Testis (tissue), 2 donors: ENCODE measurements at regions not wholly inside any gene's neighbourhood (a gene's known extent, or its start where the extent isn't known, plus 50 kb on each side); places are given as distances from the start of the nearest gene placed in this dataset.

Experiments used
- DNase-seq: peaks from one replicate; pipeline ENCODE4 v3.0.0-alpha.2; 2019
- H3K27ac ChIP-seq, 2 donors: fragments of 200-600 bp; sonication (generic); one replicate each; pipeline ENCODE4 v1.5.1; 2019
- H3K27me3 ChIP-seq: fragments of 200-600 bp; sonication (generic); one replicate; pipeline ENCODE4 v1.5.1; 2019
- H3K36me3 ChIP-seq: fragments of 200-600 bp; sonication (generic); one replicate; pipeline ENCODE4 v1.5.1; 2017; ENCODE audit warnings: low read depth; ENCODE audit errors: missing control alignments
- H3K4me1 ChIP-seq: fragments of 200-600 bp; sonication (generic); one replicate; pipeline ENCODE4 v1.5.1; 2019
- H3K4me3 ChIP-seq, 2 donors: fragments of 200-600 bp; sonication (generic); one replicate each; pipeline ENCODE4 v1.5.1; 2017 to 2019
- H3K9me3 ChIP-seq: fragments of 200-600 bp; sonication (generic); one replicate; pipeline ENCODE4 v1.5.1; 2017
- POLR2A ChIP-seq: fragments of 450-650 bp; IDR thresholded peaks from one replicate; pipeline ENCODE4 v1.6.1; 2017; ENCODE audit warnings: antibody characterized with exemption, mild to moderate bottlenecking, moderate library complexity
- WGBS, 2 donors: methylation state at CpG; one replicate each; pipeline ENCODE4 v1.1.5; 2018; 5-methylcytosine and 5-hydroxymethylcytosine counted together
- intact Hi-C: fragments of 100-400 bp; cut with DNase I; formaldehyde crosslinking; loops from one replicate; pipeline ENCODE4 v1.15.1; 2023; ENCODE audit warnings: low total_unique reads
- TF ChIP-seq, protein P1 (sequence below), 3 experiments: fragments of 450-650 bp in 2 of 3; fragments of 200-600 bp in 1 of 3; sonication (generic) in 1 of 3; IDR thresholded peaks; one replicate each; pipeline ENCODE4 v1.5.1; 2016 to 2019; ENCODE audit warnings: antibody characterized with exemption in 3 of 3, mild to moderate bottlenecking in 2 of 3, moderate library complexity in 1 of 3

DNA sequence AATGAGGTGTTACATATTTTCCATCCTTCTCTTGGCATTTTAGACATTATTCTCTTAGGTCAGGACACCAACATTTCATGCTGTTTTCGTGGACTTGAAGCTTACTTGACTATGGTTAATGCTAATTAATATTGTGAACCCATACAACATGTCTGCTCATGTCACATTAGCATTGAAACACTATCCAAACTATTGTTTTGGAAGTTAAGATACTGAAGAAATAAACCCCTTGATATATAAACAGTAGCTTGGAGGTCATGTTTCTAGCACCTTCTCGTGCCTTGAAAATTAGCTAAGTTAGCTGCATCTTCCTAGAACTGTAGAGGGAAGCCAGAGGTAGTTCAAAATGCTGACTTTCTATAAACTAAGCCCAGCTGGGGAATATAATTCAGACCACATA, 288.8 kb downstream of the LTN1 start:
- Histone ChIP-seq H3K27ac (no peak overlapping the region), H3K36me3 (no peaks in the 10 kb centered on the region), H3K27me3 (no peaks in the 10 kb centered on the region), H3K9me3 (no peaks in the 10 kb centered on the region), H3K4me1 (no peaks in the 10 kb centered on the region), H3K4me3 (no peak overlapping the region)
- intact Hi-C loops: no loop called here
- no peak for DNase-seq
- TF ChIP-seq, protein P1, sequence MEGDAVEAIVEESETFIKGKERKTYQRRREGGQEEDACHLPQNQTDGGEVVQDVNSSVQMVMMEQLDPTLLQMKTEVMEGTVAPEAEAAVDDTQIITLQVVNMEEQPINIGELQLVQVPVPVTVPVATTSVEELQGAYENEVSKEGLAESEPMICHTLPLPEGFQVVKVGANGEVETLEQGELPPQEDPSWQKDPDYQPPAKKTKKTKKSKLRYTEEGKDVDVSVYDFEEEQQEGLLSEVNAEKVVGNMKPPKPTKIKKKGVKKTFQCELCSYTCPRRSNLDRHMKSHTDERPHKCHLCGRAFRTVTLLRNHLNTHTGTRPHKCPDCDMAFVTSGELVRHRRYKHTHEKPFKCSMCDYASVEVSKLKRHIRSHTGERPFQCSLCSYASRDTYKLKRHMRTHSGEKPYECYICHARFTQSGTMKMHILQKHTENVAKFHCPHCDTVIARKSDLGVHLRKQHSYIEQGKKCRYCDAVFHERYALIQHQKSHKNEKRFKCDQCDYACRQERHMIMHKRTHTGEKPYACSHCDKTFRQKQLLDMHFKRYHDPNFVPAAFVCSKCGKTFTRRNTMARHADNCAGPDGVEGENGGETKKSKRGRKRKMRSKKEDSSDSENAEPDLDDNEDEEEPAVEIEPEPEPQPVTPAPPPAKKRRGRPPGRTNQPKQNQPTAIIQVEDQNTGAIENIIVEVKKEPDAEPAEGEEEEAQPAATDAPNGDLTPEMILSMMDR (IDR thresholded peaks at IDR 0.05): no peak
- no peak for TF ChIP-seq POLR2A
- 77 to 86% methylated on average over 2 of the region's 2 CpGs for WGBS, 2 donors

DNA sequence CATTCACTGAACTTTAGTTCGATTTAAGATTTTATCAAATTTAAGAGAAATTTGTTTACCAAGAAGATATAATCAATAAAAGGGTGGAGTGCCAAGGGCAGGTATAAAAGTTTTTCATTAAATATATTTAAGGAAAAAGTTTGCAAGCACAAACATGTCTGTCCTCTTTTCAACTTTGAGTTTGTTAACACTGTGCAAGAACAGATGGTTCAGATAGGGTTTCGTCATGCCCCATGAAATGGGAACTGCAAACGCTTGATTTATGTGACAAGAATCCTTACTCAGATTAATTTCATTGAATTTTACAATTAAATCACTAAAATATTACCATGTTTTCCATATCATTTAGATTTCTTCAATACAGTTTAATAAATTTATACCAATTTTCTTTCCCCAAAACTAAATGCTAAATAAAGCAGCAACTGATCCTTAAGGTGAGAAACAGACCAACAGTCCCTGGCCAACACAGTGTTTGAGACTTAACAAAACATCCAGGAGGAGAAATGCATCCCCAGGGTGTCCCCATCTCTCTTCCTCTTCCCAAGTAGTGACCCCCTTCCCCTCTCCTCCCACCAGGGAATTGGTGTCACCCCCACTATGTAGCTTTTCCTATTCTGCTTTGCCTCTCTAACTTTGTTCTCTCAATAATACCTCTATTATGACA, 292.9 kb downstream of the LTN1 start:
- no peaks in the 10 kb centered on the region for H3K27me3 ChIP-seq

DNA sequence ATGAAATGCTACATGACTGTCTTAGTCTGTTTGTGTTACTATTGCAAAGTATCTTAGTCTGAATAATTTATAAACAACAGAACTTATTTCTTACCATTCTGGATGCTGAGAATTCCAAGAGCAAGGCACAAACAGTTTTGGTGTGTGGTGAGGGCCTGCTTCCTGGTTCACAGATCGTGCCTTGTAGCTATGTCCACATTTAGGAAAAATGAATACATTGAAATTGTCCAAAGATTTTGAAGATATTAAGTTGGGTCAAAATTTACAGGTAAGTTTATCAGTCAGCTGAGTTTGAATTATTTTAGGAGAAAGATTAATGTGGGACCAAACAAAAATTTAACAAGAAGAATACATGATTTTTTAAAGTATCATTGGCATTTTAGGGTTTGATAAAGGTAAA, 293.5 kb downstream of the LTN1 start:
- DNase-seq: no peak
- Histone ChIP-seq H3K4me1 (no peaks in the 10 kb centered on the region), H3K36me3 (no peaks in the 10 kb centered on the region), H3K4me3 (no peak overlapping the region), H3K27me3 (no peaks in the 10 kb centered on the region), H3K27ac (no peak overlapping the region), H3K9me3 (no peaks in the 10 kb centered on the region)
- intact Hi-C loops: no loop called here
- no peak for TF ChIP-seq POLR2A
- TF ChIP-seq, protein P1 (IDR thresholded peaks at IDR 0.05): no peak
- 89 to 90% methylated on average over 1 of the region's 1 CpG for WGBS, 2 donors

More for the DNA sequence above, 292.9 kb downstream of the LTN1 start:
- Histone ChIP-seq H3K9me3 (no peaks in the 10 kb centered on the region), H3K4me1 (no peaks in the 10 kb centered on the region), H3K36me3 (no peaks in the 10 kb centered on the region), H3K27ac (no peak overlapping the region), H3K4me3 (no peak overlapping the region)
- 89 to 92% methylated on average over 3 of the region's 3 CpGs for WGBS, 2 donors
- no peak for DNase-seq
- TF ChIP-seq POLR2A: no peak
- TF ChIP-seq, protein P1 (IDR thresholded peaks at IDR 0.05): no peak
- intact Hi-C loops: no loop called here

DNA sequence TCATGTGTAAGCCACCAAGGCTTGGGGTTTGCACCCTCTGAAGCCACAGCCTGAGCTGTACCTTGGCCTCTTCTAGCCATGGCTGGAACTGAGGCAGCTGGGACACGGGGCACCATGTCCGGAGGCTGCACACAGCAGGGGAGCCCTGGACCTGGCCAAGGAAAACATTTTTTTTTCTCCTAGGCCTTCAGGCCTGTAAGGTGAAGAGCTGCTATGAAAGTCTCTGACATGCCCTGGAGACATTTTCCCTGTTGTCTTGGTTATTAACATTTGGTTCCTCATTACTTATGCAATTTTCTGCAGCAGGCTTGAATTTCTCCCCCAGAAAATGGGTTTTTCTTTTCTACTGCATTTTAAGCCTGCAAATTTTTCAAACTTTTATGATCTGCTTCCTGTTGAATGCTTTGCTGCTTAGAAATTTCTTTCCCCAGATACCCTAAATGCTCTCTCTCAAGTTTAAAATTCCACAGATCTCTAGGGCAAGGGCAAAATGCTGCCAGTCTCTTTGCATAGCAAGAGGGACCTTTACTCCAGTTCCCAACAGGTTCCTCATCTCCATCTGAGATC, 295.8 kb downstream of the LTN1 start:
- Histone ChIP-seq H3K9me3 (no peaks in the 10 kb centered on the region), H3K27me3 (no peaks in the 10 kb centered on the region), H3K4me3 (no peak overlapping the region), H3K4me1 (no peaks in the 10 kb centered on the region), H3K27ac (no peak overlapping the region), H3K36me3 (no peaks in the 10 kb centered on the region)
- intact Hi-C loops: no loop called here
- 86 to 92% methylated on average over 2 of the region's 2 CpGs for WGBS, 2 donors
- TF ChIP-seq, protein P1 (IDR thresholded peaks at IDR 0.05): no peak
- no peak for TF ChIP-seq POLR2A
- DNase-seq: no peak

DNA sequence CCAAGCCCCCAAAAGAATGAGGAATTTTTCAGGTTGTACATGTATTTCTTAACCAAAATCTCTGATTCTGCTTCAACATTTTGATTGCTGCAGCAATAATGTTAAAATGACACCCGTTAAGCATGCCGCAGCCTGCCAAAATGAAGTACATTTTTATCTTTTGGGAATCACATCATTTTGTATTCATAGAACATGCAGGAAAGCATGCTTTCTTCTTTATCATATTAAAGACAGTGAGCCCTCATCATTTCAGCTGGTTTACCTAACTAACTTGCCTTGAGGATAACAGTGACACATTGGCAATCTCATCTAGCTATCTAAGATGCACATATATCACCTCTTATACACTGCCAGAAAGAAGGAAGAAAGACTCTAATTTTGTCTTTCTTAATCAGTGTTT, 299.2 kb downstream of the LTN1 start:
- Histone ChIP-seq H3K4me3 (no peak overlapping the region), H3K9me3 (no peaks in the 10 kb centered on the region), H3K27ac (no peak overlapping the region), H3K27me3 (no peaks in the 10 kb centered on the region), H3K36me3 (no peaks in the 10 kb centered on the region), H3K4me1 (no peaks in the 10 kb centered on the region)
- intact Hi-C loops: no loop called here
- no peak for DNase-seq
- no peak for TF ChIP-seq POLR2A
- TF ChIP-seq, protein P1 (IDR thresholded peaks at IDR 0.05): no peak
- WGBS, 2 donors: 95 to 100% methylated on average over 2 of the region's 2 CpGs
